ENCODE measurements at regions not wholly inside any gene's neighbourhood (a gene's known extent, or its start where the extent isn't known, plus 50 kb on each side); places are given as distances from the start of the nearest gene placed in this dataset.

DNA sequence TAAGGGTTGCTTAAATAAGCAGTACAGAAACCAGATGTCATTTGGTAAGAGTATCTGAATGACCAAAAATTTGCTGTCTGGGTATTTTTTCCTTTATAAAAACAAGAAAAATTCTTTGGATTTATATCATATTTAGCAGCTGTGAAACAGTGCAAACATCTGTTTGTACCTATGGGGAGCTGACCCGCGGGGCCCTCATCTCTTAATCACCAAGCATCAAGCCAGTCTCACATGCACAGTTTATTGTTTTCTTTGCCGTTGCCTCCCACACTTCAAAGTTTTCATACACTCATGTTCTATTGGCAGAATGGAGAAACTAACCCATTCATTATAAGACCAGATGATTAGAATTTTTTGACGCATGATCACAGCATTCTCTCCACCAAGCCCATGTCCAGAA is 142.2 kb downstream of the BMP4 start:
- Histone ChIP-seq H3K27me3 (replicated peaks; ENCODE audit: insufficient read depth) (no peaks in the 10 kb centered on the region), H3K9me3 (no peaks in the 10 kb centered on the region), H3K36me3 (no peaks in the 10 kb centered on the region), H3K27ac (no peak overlapping the region), H3K4me3 (no peak overlapping the region), H3K4me1 (ENCODE audit: control insufficient read depth in 1 of 2, low read depth in 2 of 2) (no peaks in the 10 kb centered on the region)
- TF ChIP-seq, protein P1, sequence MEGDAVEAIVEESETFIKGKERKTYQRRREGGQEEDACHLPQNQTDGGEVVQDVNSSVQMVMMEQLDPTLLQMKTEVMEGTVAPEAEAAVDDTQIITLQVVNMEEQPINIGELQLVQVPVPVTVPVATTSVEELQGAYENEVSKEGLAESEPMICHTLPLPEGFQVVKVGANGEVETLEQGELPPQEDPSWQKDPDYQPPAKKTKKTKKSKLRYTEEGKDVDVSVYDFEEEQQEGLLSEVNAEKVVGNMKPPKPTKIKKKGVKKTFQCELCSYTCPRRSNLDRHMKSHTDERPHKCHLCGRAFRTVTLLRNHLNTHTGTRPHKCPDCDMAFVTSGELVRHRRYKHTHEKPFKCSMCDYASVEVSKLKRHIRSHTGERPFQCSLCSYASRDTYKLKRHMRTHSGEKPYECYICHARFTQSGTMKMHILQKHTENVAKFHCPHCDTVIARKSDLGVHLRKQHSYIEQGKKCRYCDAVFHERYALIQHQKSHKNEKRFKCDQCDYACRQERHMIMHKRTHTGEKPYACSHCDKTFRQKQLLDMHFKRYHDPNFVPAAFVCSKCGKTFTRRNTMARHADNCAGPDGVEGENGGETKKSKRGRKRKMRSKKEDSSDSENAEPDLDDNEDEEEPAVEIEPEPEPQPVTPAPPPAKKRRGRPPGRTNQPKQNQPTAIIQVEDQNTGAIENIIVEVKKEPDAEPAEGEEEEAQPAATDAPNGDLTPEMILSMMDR (IDR thresholded peaks at IDR 0.05): no peak
- DNase-seq (ENCODE audit: low spot score): no peak
- ATAC-seq (ENCODE audit: insufficient number of reproducible peaks, low FRiP score, low read depth): no peak

- no peak for ATAC-seq (ENCODE audit: insufficient number of reproducible peaks, low FRiP score, low read depth)
- H3K27ac ChIP-seq: no peak overlapping the region
Measured at GRCh38 chr14:53810221-53810620, 146.4 kb downstream of the BMP4 start.

GRCh38 chr14:53808042-53808441 is 148.6 kb downstream of the BMP4 start:
- Histone ChIP-seq H3K27ac (no peak overlapping the region), H3K9me3 (no peaks in the 10 kb centered on the region), H3K36me3 (no peaks in the 10 kb centered on the region), H3K4me1 (ENCODE audit: control insufficient read depth in 1 of 2, low read depth in 2 of 2) (no peaks in the 10 kb centered on the region), H3K4me3 (no peak overlapping the region), H3K27me3 (replicated peaks; ENCODE audit: insufficient read depth) (no peaks in the 10 kb centered on the region)
- no peak for ATAC-seq (ENCODE audit: insufficient number of reproducible peaks, low FRiP score, low read depth)
- TF ChIP-seq, protein P1 (IDR thresholded peaks at IDR 0.05): no peak
- DNase-seq (ENCODE audit: low spot score): no peak

More at GRCh38 chr14:53810221-53810620, 146.4 kb downstream of the BMP4 start:
- Histone ChIP-seq H3K9me3 (no peaks in the 10 kb centered on the region), H3K36me3 (no peaks in the 10 kb centered on the region), H3K27me3 (replicated peaks; ENCODE audit: insufficient read depth) (no peaks in the 10 kb centered on the region), H3K4me3 (no peak overlapping the region), H3K4me1 (ENCODE audit: control insufficient read depth in 1 of 2, low read depth in 2 of 2) (no peaks in the 10 kb centered on the region)
- TF ChIP-seq, protein P1 (IDR thresholded peaks at IDR 0.05): no peak
- DNase-seq (ENCODE audit: low spot score): no peak

DNA sequence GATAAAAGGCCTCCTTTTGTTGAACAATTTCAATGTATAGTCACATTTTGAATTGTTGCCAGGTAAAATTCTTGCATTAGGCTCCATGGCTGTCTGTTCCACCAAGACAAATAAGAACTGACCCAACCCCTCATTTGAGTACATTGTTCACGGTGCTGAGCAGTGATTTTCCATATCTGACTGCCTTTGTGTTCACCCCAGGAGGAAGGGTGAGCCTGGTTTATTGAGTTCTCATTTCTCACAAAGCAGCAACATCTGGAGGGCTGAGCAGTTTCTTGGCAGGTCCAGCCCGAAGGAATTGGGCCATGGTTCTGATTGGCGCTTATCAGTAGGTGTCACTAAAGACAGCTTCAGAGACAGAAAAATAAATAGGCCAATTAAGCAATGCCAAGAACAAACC is 149.1 kb downstream of the BMP4 start:
- H3K27me3 ChIP-seq (replicated peaks; ENCODE audit: insufficient read depth): no peaks in the 10 kb centered on the region
- H3K4me1 ChIP-seq (ENCODE audit: control insufficient read depth in 1 of 2, low read depth in 2 of 2): no peaks in the 10 kb centered on the region
- H3K36me3 ChIP-seq: no peaks in the 10 kb centered on the region
- H3K9me3 ChIP-seq: no peaks in the 10 kb centered on the region
- no peak for DNase-seq (ENCODE audit: low spot score)
- no peak for ATAC-seq (ENCODE audit: insufficient number of reproducible peaks, low FRiP score, low read depth)
- no peak overlapping the region for H3K4me3 ChIP-seq
- no peak overlapping the region for H3K27ac ChIP-seq
- TF ChIP-seq, protein P1 (IDR thresholded peaks at IDR 0.05): no peak

DNA sequence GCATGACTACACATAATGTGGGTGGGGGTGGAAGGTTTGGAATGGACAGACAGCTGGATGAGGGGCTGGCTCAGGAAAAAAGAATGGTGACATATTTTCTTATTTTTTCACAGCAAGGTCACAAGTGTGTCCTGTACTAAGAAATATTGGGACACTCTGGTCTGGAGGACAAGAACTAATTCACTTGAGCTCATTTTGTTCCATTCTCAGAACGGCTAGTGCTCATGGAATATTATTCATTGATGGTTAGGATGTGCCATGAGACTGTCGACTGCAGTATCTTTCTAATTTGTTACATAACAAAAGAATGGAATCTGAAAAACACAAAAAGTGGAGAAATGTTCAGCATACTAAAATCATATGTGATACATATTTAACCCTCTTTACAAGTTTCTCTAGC is 149.5 kb downstream of the BMP4 start:
- TF ChIP-seq, protein P1 (IDR thresholded peaks at IDR 0.05): no peak
- Histone ChIP-seq H3K9me3 (no peaks in the 10 kb centered on the region), H3K27me3 (replicated peaks; ENCODE audit: insufficient read depth) (no peaks in the 10 kb centered on the region), H3K36me3 (no peaks in the 10 kb centered on the region), H3K4me1 (ENCODE audit: control insufficient read depth in 1 of 2, low read depth in 2 of 2) (no peaks in the 10 kb centered on the region), H3K27ac (no peak overlapping the region), H3K4me3 (no peak overlapping the region)
- no peak for DNase-seq (ENCODE audit: low spot score)
- ATAC-seq (ENCODE audit: insufficient number of reproducible peaks, low FRiP score, low read depth): no peak
